DOHH2 (cell line): ENCODE measurements at regions not wholly inside any gene's neighbourhood (a gene's known extent, or its start where the extent isn't known, plus 50 kb on each side); places are given as distances from the start of the nearest gene placed in this dataset.

Experiments used
- EZH2phosphoT487 ChIP-seq: fragments of 200-600 bp; sonication (generic); IDR thresholded peaks from 2 replicates; pipeline ENCODE4 v1.6.1; 2017; ENCODE audit warnings: borderline replicate concordance, mild to moderate bottlenecking, antibody characterized with exemption, low read length, moderate library complexity, mixed read lengths
- TF ChIP-seq, protein P1 (sequence below): fragments of 200-600 bp; sonication (generic); IDR thresholded peaks from one replicate; pipeline ENCODE4 v1.5.1; 2014; ENCODE audit warnings: antibody characterized with exemption, mild to moderate bottlenecking, low read depth, low read length; ENCODE audit not compliant: poor library complexity, severe bottlenecking

DNA sequence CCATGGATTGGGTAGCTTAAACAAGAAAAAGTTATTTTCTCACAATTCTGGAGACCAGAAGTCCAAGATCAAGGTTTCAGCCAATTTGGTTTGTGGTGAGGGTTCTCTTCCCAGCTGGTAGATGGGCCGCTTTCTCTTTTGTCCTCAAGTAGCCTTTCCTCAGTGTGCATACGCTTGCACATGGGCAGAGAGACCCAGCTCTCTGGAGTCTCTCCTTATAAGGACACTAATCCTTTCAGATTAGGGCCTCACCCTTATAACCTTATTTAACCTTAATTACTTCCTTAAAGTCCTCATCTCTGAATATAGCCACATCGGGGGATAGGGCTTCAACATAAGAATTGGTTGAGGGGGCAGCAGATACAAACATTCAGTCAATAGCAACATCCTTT lies 68.4 kb upstream of the NLK start:
- TF ChIP-seq, protein P1, sequence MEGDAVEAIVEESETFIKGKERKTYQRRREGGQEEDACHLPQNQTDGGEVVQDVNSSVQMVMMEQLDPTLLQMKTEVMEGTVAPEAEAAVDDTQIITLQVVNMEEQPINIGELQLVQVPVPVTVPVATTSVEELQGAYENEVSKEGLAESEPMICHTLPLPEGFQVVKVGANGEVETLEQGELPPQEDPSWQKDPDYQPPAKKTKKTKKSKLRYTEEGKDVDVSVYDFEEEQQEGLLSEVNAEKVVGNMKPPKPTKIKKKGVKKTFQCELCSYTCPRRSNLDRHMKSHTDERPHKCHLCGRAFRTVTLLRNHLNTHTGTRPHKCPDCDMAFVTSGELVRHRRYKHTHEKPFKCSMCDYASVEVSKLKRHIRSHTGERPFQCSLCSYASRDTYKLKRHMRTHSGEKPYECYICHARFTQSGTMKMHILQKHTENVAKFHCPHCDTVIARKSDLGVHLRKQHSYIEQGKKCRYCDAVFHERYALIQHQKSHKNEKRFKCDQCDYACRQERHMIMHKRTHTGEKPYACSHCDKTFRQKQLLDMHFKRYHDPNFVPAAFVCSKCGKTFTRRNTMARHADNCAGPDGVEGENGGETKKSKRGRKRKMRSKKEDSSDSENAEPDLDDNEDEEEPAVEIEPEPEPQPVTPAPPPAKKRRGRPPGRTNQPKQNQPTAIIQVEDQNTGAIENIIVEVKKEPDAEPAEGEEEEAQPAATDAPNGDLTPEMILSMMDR = no peak
- no peak for TF ChIP-seq EZH2phosphoT487
